GM12865 (cell line): ENCODE measurements at regions not wholly inside any gene's neighbourhood (a gene's known extent, or its start where the extent isn't known, plus 50 kb on each side); places are given as distances from the start of the nearest gene placed in this dataset.

Experiments used
- DNase-seq: peaks from one replicate; pipeline ENCODE4 v3.0.0; 2010; ENCODE audit warnings: low read depth
- H3K4me3 ChIP-seq: 2 replicates; pipeline ENCODE4 v1.5.1; 2011; ENCODE audit warnings: mild to moderate bottlenecking, low read depth, low read length, control low read depth
- TF ChIP-seq, protein P1 (sequence below): IDR thresholded peaks from 2 replicates; pipeline ENCODE4 v1.5.1; 2011; ENCODE audit warnings: low read length, control low read depth, low read depth, inconsistent platforms; ENCODE audit not compliant: insufficient read depth; ENCODE audit errors: missing control alignments

DNA sequence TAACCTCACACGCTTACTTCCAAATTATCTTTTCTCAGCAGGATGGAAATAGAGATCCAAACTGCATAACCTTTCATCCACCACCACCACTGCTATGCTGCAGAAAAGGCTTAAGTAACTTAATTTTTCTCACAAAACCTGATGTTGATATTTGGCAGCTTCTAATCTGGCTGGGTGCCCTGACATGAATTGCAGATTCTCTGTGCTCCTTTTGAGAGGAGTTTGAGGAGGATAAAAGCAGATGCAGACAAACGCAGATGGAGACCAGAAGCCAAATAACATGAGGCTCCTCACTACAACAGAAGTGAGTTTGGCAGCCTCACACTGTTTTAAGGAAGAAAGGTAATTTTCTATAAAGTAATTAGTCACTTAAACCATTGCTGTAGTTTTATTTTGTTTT is 646.2 kb upstream of the ATXN8OS start:
- TF ChIP-seq, protein P1, sequence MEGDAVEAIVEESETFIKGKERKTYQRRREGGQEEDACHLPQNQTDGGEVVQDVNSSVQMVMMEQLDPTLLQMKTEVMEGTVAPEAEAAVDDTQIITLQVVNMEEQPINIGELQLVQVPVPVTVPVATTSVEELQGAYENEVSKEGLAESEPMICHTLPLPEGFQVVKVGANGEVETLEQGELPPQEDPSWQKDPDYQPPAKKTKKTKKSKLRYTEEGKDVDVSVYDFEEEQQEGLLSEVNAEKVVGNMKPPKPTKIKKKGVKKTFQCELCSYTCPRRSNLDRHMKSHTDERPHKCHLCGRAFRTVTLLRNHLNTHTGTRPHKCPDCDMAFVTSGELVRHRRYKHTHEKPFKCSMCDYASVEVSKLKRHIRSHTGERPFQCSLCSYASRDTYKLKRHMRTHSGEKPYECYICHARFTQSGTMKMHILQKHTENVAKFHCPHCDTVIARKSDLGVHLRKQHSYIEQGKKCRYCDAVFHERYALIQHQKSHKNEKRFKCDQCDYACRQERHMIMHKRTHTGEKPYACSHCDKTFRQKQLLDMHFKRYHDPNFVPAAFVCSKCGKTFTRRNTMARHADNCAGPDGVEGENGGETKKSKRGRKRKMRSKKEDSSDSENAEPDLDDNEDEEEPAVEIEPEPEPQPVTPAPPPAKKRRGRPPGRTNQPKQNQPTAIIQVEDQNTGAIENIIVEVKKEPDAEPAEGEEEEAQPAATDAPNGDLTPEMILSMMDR: no peak
- no peak overlapping the region for H3K4me3 ChIP-seq
- no peak for DNase-seq

DNA sequence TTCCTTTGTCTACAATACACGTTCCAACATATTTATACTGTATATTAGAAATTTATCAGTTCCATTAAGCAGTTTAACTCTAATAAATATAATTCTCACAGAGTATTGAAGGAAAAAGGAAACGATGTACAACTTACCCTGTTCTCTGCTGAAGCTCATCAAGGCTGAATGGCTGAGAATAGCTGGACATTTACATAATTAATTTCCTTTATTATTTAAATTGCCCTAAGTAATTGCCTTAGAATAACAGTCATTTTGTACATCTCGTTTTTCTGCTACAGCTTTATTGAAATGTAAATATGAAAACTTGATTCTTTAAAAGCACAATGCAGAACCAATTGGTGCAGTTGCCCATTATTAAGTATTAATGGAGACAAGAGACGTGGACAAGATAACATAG is 648.3 kb upstream of the ATXN8OS start:
- H3K4me3 ChIP-seq: no peak overlapping the region
- TF ChIP-seq, protein P1: no peak
- no peak for DNase-seq

DNA sequence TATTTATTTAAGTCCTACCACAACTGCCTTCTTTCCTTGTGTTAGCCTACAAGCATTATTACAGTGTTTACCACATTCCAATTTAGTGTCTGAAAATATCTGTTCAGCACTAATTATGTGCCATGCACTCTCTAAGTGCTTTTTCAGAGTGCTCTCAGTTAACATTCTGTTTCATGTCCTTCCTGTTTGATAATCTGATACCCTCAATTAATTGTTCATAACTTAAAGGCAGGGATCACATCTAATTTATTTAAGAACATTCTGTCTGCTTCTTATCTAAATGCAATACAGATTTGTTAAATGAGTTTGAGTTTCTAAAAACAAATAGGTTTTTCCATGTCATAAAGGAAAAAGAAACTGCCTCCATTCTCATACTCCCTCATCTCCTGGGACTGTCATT is 649.6 kb upstream of the ATXN8OS start:
- DNase-seq: no peak
- TF ChIP-seq, protein P1: no peak
- H3K4me3 ChIP-seq: no peak overlapping the region

DNA sequence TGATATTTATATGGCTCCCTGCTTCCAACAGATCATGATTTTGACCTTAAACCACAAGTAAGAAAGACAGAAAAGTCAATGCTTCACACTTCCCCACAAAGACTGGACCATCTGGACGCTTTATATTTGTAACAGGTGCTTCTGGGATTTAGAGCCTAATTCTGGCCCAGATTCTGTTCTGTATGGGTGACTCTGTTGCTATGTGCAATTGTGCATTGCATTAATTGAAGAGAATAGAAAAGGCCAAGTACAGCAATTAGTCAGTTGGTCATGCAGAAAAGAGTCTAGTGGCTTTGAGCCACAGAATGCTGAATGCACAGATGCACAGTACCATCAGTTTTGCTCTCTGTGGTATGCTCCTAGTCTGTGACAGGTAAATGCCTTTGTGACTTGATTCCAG is 657.4 kb upstream of the ATXN8OS start:
- no peak overlapping the region for H3K4me3 ChIP-seq
- TF ChIP-seq, protein P1: no peak
- no peak for DNase-seq

DNA sequence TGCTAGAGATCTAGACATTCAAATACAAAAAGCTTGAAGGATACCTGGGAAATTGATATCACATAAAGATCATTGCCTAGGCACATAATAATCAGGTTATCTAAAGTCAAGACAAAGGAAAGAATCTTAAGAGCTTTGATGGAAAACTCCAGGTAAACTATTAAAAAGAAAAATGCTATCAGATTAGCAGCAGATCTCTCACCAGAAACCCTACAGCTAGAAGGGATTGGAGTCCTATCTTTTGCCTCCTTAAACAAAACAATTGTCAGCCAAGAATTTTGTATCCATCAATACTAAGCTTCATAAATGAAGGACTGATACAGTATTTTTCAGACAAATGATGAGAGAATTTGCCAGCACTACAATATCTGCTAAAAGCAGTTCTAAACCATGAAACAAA is 682.4 kb upstream of the ATXN8OS start:
- DNase-seq: no peak
- TF ChIP-seq, protein P1: no peak
- no peak overlapping the region for H3K4me3 ChIP-seq

DNA sequence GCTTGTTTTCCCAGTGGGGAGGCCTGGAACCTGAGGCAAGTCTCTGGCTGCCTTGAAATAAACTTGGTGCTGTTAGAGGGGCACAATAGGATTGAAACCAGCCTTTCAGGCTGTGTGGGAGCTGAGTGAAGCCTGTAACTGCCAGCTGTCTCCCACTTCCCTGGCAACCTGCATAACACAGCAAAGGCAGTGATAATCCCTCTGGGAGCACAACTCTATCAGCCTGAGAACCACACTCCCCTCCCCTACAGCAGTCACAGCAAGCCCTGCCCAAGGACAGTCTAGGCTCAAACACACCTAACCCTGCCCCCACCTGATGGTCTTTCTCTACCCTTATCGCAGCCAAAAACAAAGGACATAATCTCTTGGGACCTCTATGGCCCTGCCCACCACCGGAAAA is 683.8 kb upstream of the ATXN8OS start:
- TF ChIP-seq, protein P1: no peak
- DNase-seq: no peak
- no peak overlapping the region for H3K4me3 ChIP-seq

DNA sequence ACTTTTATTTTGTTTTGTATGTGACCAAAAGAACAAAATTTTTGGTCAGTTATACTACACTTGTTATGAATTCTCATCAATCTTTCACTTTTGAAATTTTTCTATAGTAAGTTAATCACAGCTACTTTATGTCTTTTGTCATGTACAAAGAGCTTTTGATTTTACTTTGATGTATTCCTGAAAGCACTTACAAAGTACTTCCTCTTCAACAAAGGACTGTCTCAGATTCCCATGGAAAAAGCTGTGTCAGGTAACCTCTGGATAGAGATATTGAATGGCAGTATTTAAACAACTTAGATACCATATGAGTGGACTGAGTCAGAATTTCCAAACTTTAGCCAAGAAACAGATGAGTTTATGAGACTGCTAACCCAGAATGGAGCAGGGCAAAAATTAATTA is 689.3 kb upstream of the ATXN8OS start:
- TF ChIP-seq, protein P1: no peak
- no peak overlapping the region for H3K4me3 ChIP-seq
- DNase-seq: no peak
